ENCODE measurements at regions not wholly inside any gene's neighbourhood (a gene's known extent, or its start where the extent isn't known, plus 50 kb on each side); places are given as distances from the start of the nearest gene placed in this dataset.

DNA sequence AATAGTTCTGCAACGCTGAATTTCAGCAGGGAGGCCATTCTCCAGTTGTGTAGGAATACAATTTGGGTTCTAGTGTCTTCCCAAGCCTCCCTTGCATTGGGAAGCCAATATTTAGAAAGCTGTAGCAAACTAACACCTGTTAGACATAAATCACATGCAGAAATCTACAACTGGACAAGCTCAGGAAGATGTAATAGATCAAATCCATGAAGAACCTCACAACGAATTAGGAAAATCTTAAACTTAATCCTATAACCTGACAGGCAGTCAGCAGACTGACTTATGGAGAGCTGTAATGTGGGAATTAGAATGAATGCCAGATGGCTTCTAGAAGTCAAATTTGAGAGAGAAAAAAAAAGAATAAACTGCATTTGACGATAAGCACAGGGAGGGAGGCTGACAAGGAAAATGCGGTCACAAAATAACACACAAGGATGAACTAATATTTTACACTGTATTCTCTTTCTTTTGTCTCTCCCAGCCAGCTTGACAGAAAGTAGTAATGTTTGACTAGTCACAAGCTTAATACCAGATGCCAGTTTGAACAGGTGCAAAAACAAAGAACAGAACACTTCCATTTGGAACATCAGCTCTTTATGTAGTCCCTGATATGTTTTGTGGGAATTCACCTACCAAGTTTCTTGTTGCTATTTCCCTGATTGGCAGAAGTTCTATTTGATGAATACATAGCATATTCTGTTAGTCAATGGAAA lies 50.8 kb upstream of the FANCL start:
- TF ChIP-seq, protein P1, sequence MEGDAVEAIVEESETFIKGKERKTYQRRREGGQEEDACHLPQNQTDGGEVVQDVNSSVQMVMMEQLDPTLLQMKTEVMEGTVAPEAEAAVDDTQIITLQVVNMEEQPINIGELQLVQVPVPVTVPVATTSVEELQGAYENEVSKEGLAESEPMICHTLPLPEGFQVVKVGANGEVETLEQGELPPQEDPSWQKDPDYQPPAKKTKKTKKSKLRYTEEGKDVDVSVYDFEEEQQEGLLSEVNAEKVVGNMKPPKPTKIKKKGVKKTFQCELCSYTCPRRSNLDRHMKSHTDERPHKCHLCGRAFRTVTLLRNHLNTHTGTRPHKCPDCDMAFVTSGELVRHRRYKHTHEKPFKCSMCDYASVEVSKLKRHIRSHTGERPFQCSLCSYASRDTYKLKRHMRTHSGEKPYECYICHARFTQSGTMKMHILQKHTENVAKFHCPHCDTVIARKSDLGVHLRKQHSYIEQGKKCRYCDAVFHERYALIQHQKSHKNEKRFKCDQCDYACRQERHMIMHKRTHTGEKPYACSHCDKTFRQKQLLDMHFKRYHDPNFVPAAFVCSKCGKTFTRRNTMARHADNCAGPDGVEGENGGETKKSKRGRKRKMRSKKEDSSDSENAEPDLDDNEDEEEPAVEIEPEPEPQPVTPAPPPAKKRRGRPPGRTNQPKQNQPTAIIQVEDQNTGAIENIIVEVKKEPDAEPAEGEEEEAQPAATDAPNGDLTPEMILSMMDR (IDR thresholded peaks at IDR 0.05; ENCODE audit: insufficient read depth, low read length): no peak
- TF ChIP-seq POLR2AphosphoS5 (IDR thresholded peaks at IDR 0.05; ENCODE audit: low read depth): no peak
- no peak for TF ChIP-seq GABPA (IDR thresholded peaks at IDR 0.05; ENCODE audit: low read depth)
- TF ChIP-seq SPI1 (IDR thresholded peaks at IDR 0.05; ENCODE audit: borderline replicate concordance, low read depth): no peak

Data from HL-60 (cell line).